Small intestine (tissue), 7 donors: ENCODE measurements at regions not wholly inside any gene's neighbourhood (a gene's known extent, or its start where the extent isn't known, plus 50 kb on each side); places are given as distances from the start of the nearest gene placed in this dataset.

Experiments used
- DNase-seq, 2 donors: peaks; one replicate each; pipeline versions ENCODE4 v3.0.0 to v3.0.0-alpha.2; 2013
- FAIRE-seq: peaks from 2 replicates; lab custom pipeline; 2012; peaks lifted over from hg19 to GRCh38; lab: Jason Lieb, UNC
- H3K27ac ChIP-seq, 3 donors: one replicate each; pipeline ENCODE4 v1.5.1; 2013; ENCODE audit warnings: low read length in 2 of 3, mild to moderate bottlenecking in 2 of 3, control low read depth in 1 of 3, inconsistent platforms in 1 of 3, low read depth in 1 of 3, moderate library complexity in 1 of 3
- H3K27me3 ChIP-seq, 3 donors: one replicate each; pipeline ENCODE4 v1.6.1; 2013; ENCODE audit warnings: low read length in 3 of 3, inconsistent platforms in 1 of 3; ENCODE audit not compliant: control insufficient read depth in 3 of 3, insufficient read depth in 3 of 3
- H3K36me3 ChIP-seq, 3 donors: one replicate each; pipeline ENCODE4 v1.6.1; 2013; ENCODE audit warnings: low read length in 3 of 3, inconsistent platforms in 1 of 3, low read depth in 1 of 3, mild to moderate bottlenecking in 1 of 3, moderate library complexity in 1 of 3; ENCODE audit not compliant: control insufficient read depth in 3 of 3, insufficient read depth in 2 of 3
- H3K4me1 ChIP-seq, 3 donors: one replicate each; pipeline ENCODE4 v1.6.1; 2013; ENCODE audit warnings: low read length in 2 of 3, inconsistent platforms in 1 of 3, low read depth in 1 of 3, mild to moderate bottlenecking in 1 of 3, moderate library complexity in 1 of 3; ENCODE audit not compliant: control insufficient read depth in 3 of 3, insufficient read depth in 2 of 3
- H3K4me3 ChIP-seq, 3 donors: one replicate each; pipeline ENCODE4 v1.5.1; 2013; ENCODE audit warnings: low read length in 3 of 3, control low read depth in 1 of 3, inconsistent platforms in 1 of 3, low read depth in 1 of 3, mild to moderate bottlenecking in 1 of 3, moderate library complexity in 1 of 3
- H3K9me3 ChIP-seq, 2 donors: one replicate each; pipeline ENCODE4 v1.6.1; 2013; ENCODE audit warnings: low read depth in 1 of 2, low read length in 1 of 2; ENCODE audit not compliant: control insufficient read depth in 2 of 2, insufficient read depth in 1 of 2
- WGBS, 3 donors: extraction: QIAGEN DNeasy Blood & Tissue Kit; methylation state at CpG; one replicate each; pipeline ENCODE4 v1.1.7; 2013; 5-methylcytosine and 5-hydroxymethylcytosine counted together
- donor health status: healthy with polysubstance abuse.
- donor health status: control.
- donor health status: control.
- donor health status: Bipolar disorder and iron deficiency.
- donor health status: healthy.

GRCh38 chr18:78630981-78631510 is 348.6 kb upstream of the SALL3 start:
- no peaks in the 10 kb centered on the region for H3K4me1 ChIP-seq
- H3K27me3 ChIP-seq = no peaks in the 10 kb centered on the region
- DNase-seq = no peak
- peaks cover 0 to 16% of the 10 kb centered on the region in 2 donors for H3K9me3 ChIP-seq
- WGBS, 3 donors = 82 to 86% (median 85%) methylated on average over 14 of the region's 14 CpGs
- H3K27ac ChIP-seq = no peak overlapping the region
- FAIRE-seq = no peak
- no peaks in the 10 kb centered on the region for H3K36me3 ChIP-seq
- no peak overlapping the region for H3K4me3 ChIP-seq

GRCh38 chr18:78632111-78632541 is 347.5 kb upstream of the SALL3 start:
- Histone ChIP-seq H3K27ac (no peak overlapping the region), H3K4me1 (no peaks in the 10 kb centered on the region), H3K9me3 (peaks cover 2 to 16% of the 10 kb centered on the region in 2 donors), H3K4me3 (no peak overlapping the region), H3K27me3 (no peaks in the 10 kb centered on the region), H3K36me3 (no peaks in the 10 kb centered on the region)
- no peak for FAIRE-seq
- WGBS, 3 donors = 70 to 82% (median 76%) methylated on average over 11 of the region's 11 CpGs
- DNase-seq = no peak

DNA sequence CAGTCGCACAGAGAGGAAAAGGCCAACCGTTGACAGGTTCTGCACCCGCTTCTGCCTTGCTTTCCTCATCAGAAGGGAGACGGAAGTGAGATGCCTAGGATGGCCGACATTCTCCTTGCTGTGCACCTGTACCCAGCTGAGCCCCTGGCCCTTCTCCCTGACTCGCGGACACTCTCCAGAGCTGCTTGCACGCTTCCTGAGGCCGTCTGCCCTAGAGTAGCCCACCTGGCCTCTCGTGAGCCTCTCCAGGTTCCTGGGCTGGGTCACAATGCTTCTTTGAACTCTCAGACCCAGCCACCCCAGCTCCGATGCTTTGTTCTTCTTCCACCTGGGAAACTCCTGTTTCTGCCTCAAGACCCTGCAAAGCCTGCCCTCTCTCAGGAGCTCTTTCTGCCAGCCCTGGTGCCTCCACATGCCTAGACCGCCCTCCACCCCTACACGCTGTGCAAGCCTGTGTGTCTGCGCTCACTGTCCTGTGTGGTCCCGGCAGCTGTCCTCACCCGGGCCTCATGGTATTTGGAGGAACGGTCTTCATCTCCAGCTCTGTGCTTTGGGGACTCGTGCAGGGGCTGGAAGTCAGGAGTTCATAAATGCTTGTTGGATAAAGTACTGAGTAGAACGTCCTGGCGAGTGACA is 345.4 kb upstream of the SALL3 start:
- H3K27me3 ChIP-seq = no peaks in the 10 kb centered on the region
- no peaks in the 10 kb centered on the region for H3K36me3 ChIP-seq
- peaks cover 2 to 12% of the 10 kb centered on the region in 2 donors for H3K9me3 ChIP-seq
- FAIRE-seq (no peak), DNase-seq (no peak)
- no peak overlapping the region for H3K27ac ChIP-seq
- no peaks in the 10 kb centered on the region for H3K4me1 ChIP-seq
- WGBS, 3 donors = 80 to 86% (median 82%) methylated on average over 19 to 20 of the region's 20 CpGs
- H3K4me3 ChIP-seq = no peak overlapping the region

GRCh38 chr18:78635093-78635800 is 344.4 kb upstream of the SALL3 start:
- 89 to 90% (median 89%) methylated on average over 29 of the region's 29 CpGs for WGBS, 3 donors
- DNase-seq (no peak), FAIRE-seq (no peak)
- Histone ChIP-seq H3K27ac (no peak overlapping the region), H3K36me3 (no peaks in the 10 kb centered on the region), H3K9me3 (peaks cover 2 to 6% of the 10 kb centered on the region in 2 donors), H3K27me3 (no peaks in the 10 kb centered on the region), H3K4me3 (no peak overlapping the region), H3K4me1 (no peaks in the 10 kb centered on the region)

- Histone ChIP-seq H3K27ac (no peak overlapping the region), H3K36me3 (no peaks in the 10 kb centered on the region), H3K9me3 (peaks cover 2 to 6% of the 10 kb centered on the region in 2 donors), H3K27me3 (no peaks in the 10 kb centered on the region), H3K4me1 (no peaks in the 10 kb centered on the region), H3K4me3 (no peak overlapping the region)
- DNase-seq (no peak), FAIRE-seq (no peak)
- 88 to 92% (median 92%) methylated on average over 2 of the region's 2 CpGs for WGBS, 3 donors
Observed at GRCh38 chr18:78636260-78636659, 343.4 kb upstream of the SALL3 start.

- DNase-seq = no peak
- 90 to 94% (median 93%) methylated on average over 58 to 70 of the region's 70 CpGs for WGBS, 3 donors
- H3K4me1 ChIP-seq = no peaks in the 10 kb centered on the region
- H3K36me3 ChIP-seq = no peaks in the 10 kb centered on the region
- no peak overlapping the region for H3K27ac ChIP-seq
- H3K9me3 ChIP-seq = peaks cover 2% of the 10 kb centered on the region in 2 donors
- H3K4me3 ChIP-seq = no peak overlapping the region
- FAIRE-seq = no peak
- H3K27me3 ChIP-seq = no peaks in the 10 kb centered on the region
Observed at GRCh38 chr18:78637442-78638402, 341.9 kb upstream of the SALL3 start.

GRCh38 chr18:78639006-78639950 is 340.3 kb upstream of the SALL3 start:
- H3K9me3 ChIP-seq = peaks cover 2% of the 10 kb centered on the region in 2 donors
- H3K27me3 ChIP-seq = no peaks in the 10 kb centered on the region
- H3K27ac ChIP-seq = no peak overlapping the region
- FAIRE-seq = no peak
- 64 to 68% (median 66%) methylated on average over 23 of the region's 23 CpGs for WGBS, 3 donors
- no peak for DNase-seq
- H3K36me3 ChIP-seq = no peaks in the 10 kb centered on the region
- H3K4me1 ChIP-seq = no peaks in the 10 kb centered on the region
- no peak overlapping the region for H3K4me3 ChIP-seq
